ENCODE measurements at regions not wholly inside any gene's neighbourhood (a gene's known extent, or its start where the extent isn't known, plus 50 kb on each side); places are given as distances from the start of the nearest gene placed in this dataset.

DNA sequence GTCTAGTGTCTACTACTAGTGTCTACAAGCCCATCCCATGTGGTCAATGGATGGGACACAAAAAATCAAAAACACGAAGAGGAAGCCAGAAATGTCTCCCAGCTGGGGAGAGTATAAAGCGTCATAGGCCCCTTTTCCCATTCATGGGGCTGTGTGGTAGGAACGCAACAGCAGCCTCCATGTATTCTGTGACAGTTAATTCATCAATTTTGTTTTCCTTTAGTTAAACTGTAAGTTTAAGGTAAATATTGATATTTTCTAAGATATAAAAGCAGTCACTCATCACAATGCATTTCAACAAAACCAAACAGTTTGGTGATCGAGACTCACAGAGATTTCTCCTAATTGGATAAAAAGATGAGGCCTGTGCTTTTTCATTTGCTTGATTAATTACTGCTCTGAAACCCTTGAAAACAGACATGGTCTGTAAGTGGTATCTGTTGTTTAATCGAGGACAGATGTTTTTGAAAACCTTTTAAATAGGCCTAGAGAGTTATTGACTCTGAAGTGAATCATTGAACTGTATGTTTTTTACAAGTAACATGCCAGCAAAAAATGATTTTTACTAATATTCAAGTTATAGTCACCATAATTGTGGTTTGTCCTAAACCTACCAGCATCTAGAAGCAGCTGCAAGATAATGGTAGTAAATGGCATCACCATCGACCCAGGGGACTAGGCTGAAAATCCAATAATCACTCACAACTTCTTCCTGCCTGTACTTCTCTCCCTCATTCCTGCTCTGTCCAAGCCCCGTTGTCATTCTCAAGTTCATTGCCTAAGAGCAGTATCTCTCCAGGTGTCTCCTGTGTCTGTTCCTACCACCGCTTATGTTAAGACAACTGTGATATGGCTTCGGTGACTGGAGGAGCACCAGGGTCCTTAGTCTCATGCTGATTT is 87.7 kb upstream of the SHISA3 start:
- TF ChIP-seq, protein P1, sequence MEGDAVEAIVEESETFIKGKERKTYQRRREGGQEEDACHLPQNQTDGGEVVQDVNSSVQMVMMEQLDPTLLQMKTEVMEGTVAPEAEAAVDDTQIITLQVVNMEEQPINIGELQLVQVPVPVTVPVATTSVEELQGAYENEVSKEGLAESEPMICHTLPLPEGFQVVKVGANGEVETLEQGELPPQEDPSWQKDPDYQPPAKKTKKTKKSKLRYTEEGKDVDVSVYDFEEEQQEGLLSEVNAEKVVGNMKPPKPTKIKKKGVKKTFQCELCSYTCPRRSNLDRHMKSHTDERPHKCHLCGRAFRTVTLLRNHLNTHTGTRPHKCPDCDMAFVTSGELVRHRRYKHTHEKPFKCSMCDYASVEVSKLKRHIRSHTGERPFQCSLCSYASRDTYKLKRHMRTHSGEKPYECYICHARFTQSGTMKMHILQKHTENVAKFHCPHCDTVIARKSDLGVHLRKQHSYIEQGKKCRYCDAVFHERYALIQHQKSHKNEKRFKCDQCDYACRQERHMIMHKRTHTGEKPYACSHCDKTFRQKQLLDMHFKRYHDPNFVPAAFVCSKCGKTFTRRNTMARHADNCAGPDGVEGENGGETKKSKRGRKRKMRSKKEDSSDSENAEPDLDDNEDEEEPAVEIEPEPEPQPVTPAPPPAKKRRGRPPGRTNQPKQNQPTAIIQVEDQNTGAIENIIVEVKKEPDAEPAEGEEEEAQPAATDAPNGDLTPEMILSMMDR (conservative IDR thresholded peaks at IDR 0.05; ENCODE audit: low read depth in 2 of 2), result no peak
- TF ChIP-seq ZNF331 (CRISPR knock-in tag; IDR thresholded peaks at IDR 0.05; ENCODE audit: low read depth) (no peak), EZH2phosphoT487 (IDR thresholded peaks at IDR 0.05; ENCODE audit: unreplicated experiment) (no peak), EZH2 (IDR thresholded peaks at IDR 0.05; ENCODE audit: low read depth, unreplicated experiment) (no peak), POLR2AphosphoS5 (IDR thresholded peaks at IDR 0.05; ENCODE audit: low read depth) (no peak), JUNB (IDR thresholded peaks at IDR 0.05; ENCODE audit: unreplicated experiment) (no peak), CREB1 (CRISPR knock-in tag; IDR thresholded peaks at IDR 0.05; ENCODE audit: low read depth) (no peak), ZNF114 (CRISPR knock-in tag; IDR thresholded peaks at IDR 0.05) (no peak), NANOG (IDR thresholded peaks at IDR 0.05; ENCODE audit: borderline replicate concordance) (no peak), STAT1 (IDR thresholded peaks at IDR 0.05; ENCODE audit: unreplicated experiment) (no peak)
- TF ChIP-seq, protein P2, sequence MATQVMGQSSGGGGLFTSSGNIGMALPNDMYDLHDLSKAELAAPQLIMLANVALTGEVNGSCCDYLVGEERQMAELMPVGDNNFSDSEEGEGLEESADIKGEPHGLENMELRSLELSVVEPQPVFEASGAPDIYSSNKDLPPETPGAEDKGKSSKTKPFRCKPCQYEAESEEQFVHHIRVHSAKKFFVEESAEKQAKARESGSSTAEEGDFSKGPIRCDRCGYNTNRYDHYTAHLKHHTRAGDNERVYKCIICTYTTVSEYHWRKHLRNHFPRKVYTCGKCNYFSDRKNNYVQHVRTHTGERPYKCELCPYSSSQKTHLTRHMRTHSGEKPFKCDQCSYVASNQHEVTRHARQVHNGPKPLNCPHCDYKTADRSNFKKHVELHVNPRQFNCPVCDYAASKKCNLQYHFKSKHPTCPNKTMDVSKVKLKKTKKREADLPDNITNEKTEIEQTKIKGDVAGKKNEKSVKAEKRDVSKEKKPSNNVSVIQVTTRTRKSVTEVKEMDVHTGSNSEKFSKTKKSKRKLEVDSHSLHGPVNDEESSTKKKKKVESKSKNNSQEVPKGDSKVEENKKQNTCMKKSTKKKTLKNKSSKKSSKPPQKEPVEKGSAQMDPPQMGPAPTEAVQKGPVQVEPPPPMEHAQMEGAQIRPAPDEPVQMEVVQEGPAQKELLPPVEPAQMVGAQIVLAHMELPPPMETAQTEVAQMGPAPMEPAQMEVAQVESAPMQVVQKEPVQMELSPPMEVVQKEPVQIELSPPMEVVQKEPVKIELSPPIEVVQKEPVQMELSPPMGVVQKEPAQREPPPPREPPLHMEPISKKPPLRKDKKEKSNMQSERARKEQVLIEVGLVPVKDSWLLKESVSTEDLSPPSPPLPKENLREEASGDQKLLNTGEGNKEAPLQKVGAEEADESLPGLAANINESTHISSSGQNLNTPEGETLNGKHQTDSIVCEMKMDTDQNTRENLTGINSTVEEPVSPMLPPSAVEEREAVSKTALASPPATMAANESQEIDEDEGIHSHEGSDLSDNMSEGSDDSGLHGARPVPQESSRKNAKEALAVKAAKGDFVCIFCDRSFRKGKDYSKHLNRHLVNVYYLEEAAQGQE (IDR thresholded peaks at IDR 0.05; ENCODE audit: unreplicated experiment), result no peak
- TF ChIP-seq, protein P3, sequence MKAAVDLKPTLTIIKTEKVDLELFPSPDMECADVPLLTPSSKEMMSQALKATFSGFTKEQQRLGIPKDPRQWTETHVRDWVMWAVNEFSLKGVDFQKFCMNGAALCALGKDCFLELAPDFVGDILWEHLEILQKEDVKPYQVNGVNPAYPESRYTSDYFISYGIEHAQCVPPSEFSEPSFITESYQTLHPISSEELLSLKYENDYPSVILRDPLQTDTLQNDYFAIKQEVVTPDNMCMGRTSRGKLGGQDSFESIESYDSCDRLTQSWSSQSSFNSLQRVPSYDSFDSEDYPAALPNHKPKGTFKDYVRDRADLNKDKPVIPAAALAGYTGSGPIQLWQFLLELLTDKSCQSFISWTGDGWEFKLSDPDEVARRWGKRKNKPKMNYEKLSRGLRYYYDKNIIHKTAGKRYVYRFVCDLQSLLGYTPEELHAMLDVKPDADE (IDR thresholded peaks at IDR 0.05), result no peak
- TF ChIP-seq, protein P4, sequence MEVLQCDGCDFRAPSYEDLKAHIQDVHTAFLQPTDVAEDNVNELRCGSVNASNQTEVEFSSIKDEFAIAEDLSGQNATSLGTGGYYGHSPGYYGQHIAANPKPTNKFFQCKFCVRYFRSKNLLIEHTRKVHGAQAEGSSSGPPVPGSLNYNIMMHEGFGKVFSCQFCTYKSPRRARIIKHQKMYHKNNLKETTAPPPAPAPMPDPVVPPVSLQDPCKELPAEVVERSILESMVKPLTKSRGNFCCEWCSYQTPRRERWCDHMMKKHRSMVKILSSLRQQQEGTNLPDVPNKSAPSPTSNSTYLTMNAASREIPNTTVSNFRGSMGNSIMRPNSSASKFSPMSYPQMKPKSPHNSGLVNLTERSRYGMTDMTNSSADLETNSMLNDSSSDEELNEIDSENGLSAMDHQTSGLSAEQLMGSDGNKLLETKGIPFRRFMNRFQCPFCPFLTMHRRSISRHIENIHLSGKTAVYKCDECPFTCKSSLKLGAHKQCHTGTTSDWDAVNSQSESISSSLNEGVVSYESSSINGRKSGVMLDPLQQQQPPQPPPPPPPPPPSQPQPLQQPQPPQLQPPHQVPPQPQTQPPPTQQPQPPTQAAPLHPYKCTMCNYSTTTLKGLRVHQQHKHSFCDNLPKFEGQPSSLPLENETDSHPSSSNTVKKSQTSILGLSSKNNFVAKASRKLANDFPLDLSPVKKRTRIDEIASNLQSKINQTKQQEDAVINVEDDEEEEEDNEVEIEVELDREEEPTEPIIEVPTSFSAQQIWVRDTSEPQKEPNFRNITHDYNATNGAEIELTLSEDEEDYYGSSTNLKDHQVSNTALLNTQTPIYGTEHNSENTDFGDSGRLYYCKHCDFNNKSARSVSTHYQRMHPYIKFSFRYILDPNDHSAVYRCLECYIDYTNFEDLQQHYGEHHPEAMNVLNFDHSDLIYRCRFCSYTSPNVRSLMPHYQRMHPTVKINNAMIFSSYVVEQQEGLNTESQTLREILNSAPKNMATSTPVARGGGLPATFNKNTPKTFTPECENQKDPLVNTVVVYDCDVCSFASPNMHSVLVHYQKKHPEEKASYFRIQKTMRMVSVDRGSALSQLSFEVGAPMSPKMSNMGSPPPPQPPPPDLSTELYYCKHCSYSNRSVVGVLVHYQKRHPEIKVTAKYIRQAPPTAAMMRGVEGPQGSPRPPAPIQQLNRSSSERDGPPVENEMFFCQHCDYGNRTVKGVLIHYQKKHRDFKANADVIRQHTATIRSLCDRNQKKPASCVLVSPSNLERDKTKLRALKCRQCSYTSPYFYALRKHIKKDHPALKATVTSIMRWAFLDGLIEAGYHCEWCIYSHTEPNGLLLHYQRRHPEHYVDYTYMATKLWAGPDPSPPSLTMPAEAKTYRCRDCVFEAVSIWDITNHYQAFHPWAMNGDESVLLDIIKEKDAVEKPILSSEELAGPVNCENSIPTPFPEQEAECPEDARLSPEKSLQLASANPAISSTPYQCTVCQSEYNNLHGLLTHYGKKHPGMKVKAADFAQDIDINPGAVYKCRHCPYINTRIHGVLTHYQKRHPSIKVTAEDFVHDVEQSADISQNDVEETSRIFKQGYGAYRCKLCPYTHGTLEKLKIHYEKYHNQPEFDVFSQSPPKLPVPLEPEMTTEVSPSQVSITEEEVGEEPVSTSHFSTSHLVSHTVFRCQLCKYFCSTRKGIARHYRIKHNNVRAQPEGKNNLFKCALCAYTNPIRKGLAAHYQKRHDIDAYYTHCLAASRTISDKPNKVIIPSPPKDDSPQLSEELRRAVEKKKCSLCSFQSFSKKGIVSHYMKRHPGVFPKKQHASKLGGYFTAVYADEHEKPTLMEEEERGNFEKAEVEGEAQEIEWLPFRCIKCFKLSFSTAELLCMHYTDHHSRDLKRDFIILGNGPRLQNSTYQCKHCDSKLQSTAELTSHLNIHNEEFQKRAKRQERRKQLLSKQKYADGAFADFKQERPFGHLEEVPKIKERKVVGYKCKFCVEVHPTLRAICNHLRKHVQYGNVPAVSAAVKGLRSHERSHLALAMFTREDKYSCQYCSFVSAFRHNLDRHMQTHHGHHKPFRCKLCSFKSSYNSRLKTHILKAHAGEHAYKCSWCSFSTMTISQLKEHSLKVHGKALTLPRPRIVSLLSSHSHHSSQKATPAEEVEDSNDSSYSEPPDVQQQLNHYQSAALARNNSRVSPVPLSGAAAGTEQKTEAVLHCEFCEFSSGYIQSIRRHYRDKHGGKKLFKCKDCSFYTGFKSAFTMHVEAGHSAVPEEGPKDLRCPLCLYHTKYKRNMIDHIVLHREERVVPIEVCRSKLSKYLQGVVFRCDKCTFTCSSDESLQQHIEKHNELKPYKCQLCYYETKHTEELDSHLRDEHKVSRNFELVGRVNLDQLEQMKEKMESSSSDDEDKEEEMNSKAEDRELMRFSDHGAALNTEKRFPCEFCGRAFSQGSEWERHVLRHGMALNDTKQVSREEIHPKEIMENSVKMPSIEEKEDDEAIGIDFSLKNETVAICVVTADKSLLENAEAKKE (CRISPR knock-in tag; IDR thresholded peaks at IDR 0.05), result no peak

Measured in GM23338 (cell line).